Mesendoderm (in vitro differentiated cells): ENCODE measurements at regions not wholly inside any gene's neighbourhood (a gene's known extent, or its start where the extent isn't known, plus 50 kb on each side); places are given as distances from the start of the nearest gene placed in this dataset.
A peak's percentile ranks its signal among the peaks of the same experiment; 100 is the strongest.

Experiments used
- DNase-seq: peaks from one replicate; pipeline ENCODE4 v3.0.0; 2013
- H2AK5ac ChIP-seq: 2 replicates; pipeline ENCODE4 v1.6.1; 2013; ENCODE audit warnings: low read length, inconsistent platforms
- H2BK120ac ChIP-seq: 2 replicates; pipeline ENCODE4 v1.6.1; 2013; ENCODE audit warnings: low read depth, mild to moderate bottlenecking, low read length, moderate library complexity, mixed read lengths
- H2BK15ac ChIP-seq: replicated peaks from 2 replicates; pipeline ENCODE4 v1.6.1; 2013; ENCODE audit warnings: low read depth, mild to moderate bottlenecking, moderate library complexity
- H2BK5ac ChIP-seq: 2 replicates; pipeline ENCODE4 v1.6.1; 2013; ENCODE audit warnings: low read length, inconsistent platforms
- H3K18ac ChIP-seq: 2 replicates; pipeline ENCODE4 v1.6.1; 2013; ENCODE audit warnings: mild to moderate bottlenecking, low read length, mixed read lengths
- H3K23ac ChIP-seq: one replicate; pipeline ENCODE4 v1.6.1; 2013; ENCODE audit warnings: low read length
- H3K27ac ChIP-seq: 2 replicates; pipeline ENCODE4 v1.5.1; 2013; ENCODE audit warnings: low read depth, mild to moderate bottlenecking, inconsistent platforms, low read length, moderate library complexity
- H3K27me3 ChIP-seq: 2 replicates; pipeline ENCODE4 v1.6.1; 2013; ENCODE audit warnings: low read length, control low read depth, mild to moderate bottlenecking, inconsistent platforms; ENCODE audit not compliant: insufficient read depth, poor library complexity
- H3K36me3 ChIP-seq: 2 replicates; pipeline ENCODE4 v1.6.1; 2013; ENCODE audit warnings: low read length, inconsistent platforms; ENCODE audit not compliant: control insufficient read depth, insufficient read depth
- H3K4ac ChIP-seq: one replicate; pipeline ENCODE4 v1.6.1; 2013; ENCODE audit warnings: low read depth, mild to moderate bottlenecking, low read length, moderate library complexity
- H3K4me1 ChIP-seq: 2 replicates; pipeline ENCODE4 v1.6.1; 2013; ENCODE audit warnings: low read depth, low read length, inconsistent platforms; ENCODE audit not compliant: control insufficient read depth
- H3K4me2 ChIP-seq: 2 replicates; pipeline ENCODE4 v1.6.1; 2013; ENCODE audit warnings: low read length
- H3K4me3 ChIP-seq: 2 replicates; pipeline ENCODE4 v1.5.1; 2013; ENCODE audit warnings: mild to moderate bottlenecking, low read length
- H3K56ac ChIP-seq: one replicate; pipeline ENCODE4 v1.6.1; 2013; ENCODE audit warnings: low read length
- H3K79me1 ChIP-seq: 2 replicates; pipeline ENCODE4 v1.6.1; 2013; ENCODE audit warnings: low read length, inconsistent platforms
- H3K79me2 ChIP-seq: 2 replicates; pipeline ENCODE4 v1.6.1; 2013; ENCODE audit warnings: mild to moderate bottlenecking, low read length; ENCODE audit not compliant: control insufficient read depth, insufficient read depth
- H3K9ac ChIP-seq: 2 replicates; pipeline ENCODE4 v1.6.1; 2013; ENCODE audit warnings: low read length, inconsistent platforms
- H4K5ac ChIP-seq: one replicate; pipeline ENCODE4 v1.6.1; 2013; ENCODE audit warnings: low read length
- H4K8ac ChIP-seq: one replicate; pipeline ENCODE4 v1.6.1; 2013; ENCODE audit warnings: low read depth, mild to moderate bottlenecking, control low read depth, low read length, moderate library complexity
- WGBS: extraction: QIAGEN DNeasy Blood & Tissue Kit; methylation state at CpG from one replicate; pipeline ENCODE4 v1.1.7; 2013; ENCODE audit warnings: low lambda C conversion rate, missing lambda C conversion rate; ENCODE audit not compliant: insufficient coverage; ENCODE audit errors: extremely low coverage; 5-methylcytosine and 5-hydroxymethylcytosine counted together

DNA sequence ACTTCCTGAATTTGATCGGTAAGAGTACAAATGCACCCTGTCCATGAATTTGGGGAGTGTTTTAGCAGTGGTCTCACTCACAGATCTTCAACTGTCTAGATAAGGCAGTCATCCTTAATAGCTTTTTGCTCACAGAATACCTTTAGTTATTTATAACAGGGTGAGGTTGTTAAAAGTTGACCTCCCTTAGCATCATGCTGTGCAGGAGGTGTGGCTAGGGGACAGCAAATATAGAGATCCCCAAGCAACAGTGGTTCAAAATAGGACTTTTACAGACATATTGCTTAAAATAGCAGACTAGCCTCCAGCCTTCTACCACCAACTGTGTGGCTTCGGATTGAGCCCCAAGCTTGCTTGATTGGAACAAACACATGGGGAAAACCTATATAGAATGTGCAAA is 724.4 kb downstream of the TLE1 start:
- no peaks in the 10 kb centered on the region for H3K27me3 ChIP-seq
- no peak overlapping the region for H3K56ac ChIP-seq
- H3K4me3 ChIP-seq: no peak overlapping the region
- H2BK5ac ChIP-seq: no peak overlapping the region
- no peak for DNase-seq
- H2BK15ac ChIP-seq: no peak overlapping the region
- no peak overlapping the region for H2BK120ac ChIP-seq
- H3K79me1 ChIP-seq: no peaks in the 10 kb centered on the region
- no peak overlapping the region for H3K9ac ChIP-seq
- no peaks in the 10 kb centered on the region for H3K36me3 ChIP-seq
- H2AK5ac ChIP-seq: no peak overlapping the region
- no peak overlapping the region for H3K4me2 ChIP-seq
- H4K5ac ChIP-seq: no peak overlapping the region
- no peak overlapping the region for H3K23ac ChIP-seq
- no peak overlapping the region for H4K8ac ChIP-seq
- H3K4me1 ChIP-seq: no peaks in the 10 kb centered on the region
- no CpG with 5 or more reads among the region's 2 CpGs for WGBS
- no peak overlapping the region for H3K27ac ChIP-seq
- no peak overlapping the region for H3K18ac ChIP-seq
- H3K79me2 ChIP-seq: no peaks in the 10 kb centered on the region
- no peak overlapping the region for H3K4ac ChIP-seq

DNA sequence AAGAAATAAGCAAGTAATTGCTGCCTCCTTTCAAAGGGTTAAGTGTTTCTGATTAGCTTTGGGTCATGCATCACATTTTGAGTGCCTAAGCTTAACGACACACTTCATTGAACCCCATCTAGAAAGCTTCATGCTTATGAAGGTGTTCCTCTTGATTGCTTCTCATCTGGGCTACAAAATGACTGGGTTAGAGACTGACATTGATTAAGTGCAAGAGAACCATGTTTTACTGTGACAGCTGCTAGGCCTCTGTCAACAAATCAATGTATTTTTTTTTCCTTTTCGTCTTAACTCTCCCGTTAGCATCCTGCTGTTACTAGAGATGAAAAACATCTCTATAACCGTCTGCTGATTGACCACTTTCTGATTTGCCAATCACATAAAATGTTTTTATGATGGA is 725.0 kb downstream of the TLE1 start:
- H2BK15ac ChIP-seq: no peak overlapping the region
- H3K79me2 ChIP-seq: no peaks in the 10 kb centered on the region
- no peak overlapping the region for H3K18ac ChIP-seq
- no CpG with 5 or more reads among the region's 4 CpGs for WGBS
- H3K4me3 ChIP-seq: no peak overlapping the region
- H3K4ac ChIP-seq: no peak overlapping the region
- H2AK5ac ChIP-seq: no peak overlapping the region
- no peak overlapping the region for H2BK5ac ChIP-seq
- no peak overlapping the region for H3K27ac ChIP-seq
- DNase-seq: no peak
- H3K36me3 ChIP-seq: no peaks in the 10 kb centered on the region
- no peak overlapping the region for H4K5ac ChIP-seq
- no peak overlapping the region for H3K23ac ChIP-seq
- no peak overlapping the region for H2BK120ac ChIP-seq
- H3K4me1 ChIP-seq: no peaks in the 10 kb centered on the region
- no peak overlapping the region for H3K4me2 ChIP-seq
- H3K9ac ChIP-seq: no peak overlapping the region
- H3K27me3 ChIP-seq: no peaks in the 10 kb centered on the region
- H3K79me1 ChIP-seq: no peaks in the 10 kb centered on the region
- no peak overlapping the region for H3K56ac ChIP-seq
- no peak overlapping the region for H4K8ac ChIP-seq

DNA sequence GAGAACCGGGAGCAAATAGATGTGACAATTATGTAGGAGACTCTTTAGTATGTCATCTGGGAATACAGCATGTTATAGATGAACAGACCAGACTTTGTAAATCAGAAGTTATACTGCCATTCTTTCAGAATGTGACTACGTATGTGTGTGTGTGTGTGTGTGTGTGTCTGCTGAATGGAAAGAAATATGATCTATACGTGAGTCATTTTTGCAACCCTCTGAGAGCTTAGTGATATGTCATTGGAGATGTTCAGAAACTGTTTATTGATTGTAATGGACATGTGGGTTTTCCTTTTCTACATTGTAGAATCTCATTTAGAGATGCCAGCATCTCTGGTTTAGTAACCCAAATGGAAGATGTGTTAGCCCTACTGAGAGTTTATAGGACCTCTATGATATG is 731.5 kb downstream of the TLE1 start:
- Histone ChIP-seq H3K79me2 (no peaks in the 10 kb centered on the region), H3K4me1 (no peaks in the 10 kb centered on the region), H3K23ac (no peak overlapping the region), H2BK15ac (no peak overlapping the region), H3K4me3 (no peak overlapping the region), H3K4ac (peak overlapping the region; percentile 16), H2BK5ac (no peak overlapping the region), H2BK120ac (no peak overlapping the region), H3K36me3 (no peaks in the 10 kb centered on the region), H3K9ac (no peak overlapping the region), H3K56ac (no peak overlapping the region), H3K27me3 (no peaks in the 10 kb centered on the region), H3K18ac (no peak overlapping the region), H3K27ac (no peak overlapping the region), H4K8ac (no peak overlapping the region), H4K5ac (no peak overlapping the region), H3K4me2 (no peak overlapping the region), H2AK5ac (no peak overlapping the region), H3K79me1 (no peaks in the 10 kb centered on the region)
- no peak for DNase-seq
- no CpG with 5 or more reads among the region's 3 CpGs for WGBS

DNA sequence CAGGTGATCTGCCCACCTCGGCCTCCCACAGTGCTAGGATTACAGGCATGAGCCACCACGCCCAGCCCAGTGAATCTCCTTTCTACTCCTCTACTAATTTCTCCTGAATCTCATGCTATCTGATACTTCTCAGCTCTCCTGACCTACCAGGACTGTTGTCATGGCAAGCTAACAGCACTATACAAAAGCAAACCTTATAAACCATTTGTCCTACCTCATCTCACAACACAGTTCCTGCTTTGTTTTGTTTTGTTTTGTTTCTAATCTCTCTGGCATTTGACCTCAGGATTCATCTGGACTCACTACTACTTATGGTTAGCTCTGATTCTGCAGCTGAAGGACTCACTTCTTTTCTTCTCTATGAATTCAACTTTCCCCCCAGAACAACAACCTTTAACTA is 734.8 kb downstream of the TLE1 start:
- Histone ChIP-seq H3K27ac (no peak overlapping the region), H3K4ac (no peak overlapping the region), H3K79me1 (no peaks in the 10 kb centered on the region), H2BK5ac (no peak overlapping the region), H3K56ac (no peak overlapping the region), H3K18ac (no peak overlapping the region), H2BK120ac (no peak overlapping the region), H3K9ac (no peak overlapping the region), H3K4me1 (no peaks in the 10 kb centered on the region), H3K4me3 (no peak overlapping the region), H3K23ac (no peak overlapping the region), H2AK5ac (no peak overlapping the region), H4K8ac (no peak overlapping the region), H3K27me3 (no peaks in the 10 kb centered on the region), H4K5ac (no peak overlapping the region), H3K36me3 (no peaks in the 10 kb centered on the region), H3K4me2 (no peak overlapping the region), H2BK15ac (no peak overlapping the region), H3K79me2 (no peaks in the 10 kb centered on the region)
- DNase-seq: peak; percentile 27
- WGBS: no CpG with 5 or more reads among the region's 2 CpGs

DNA sequence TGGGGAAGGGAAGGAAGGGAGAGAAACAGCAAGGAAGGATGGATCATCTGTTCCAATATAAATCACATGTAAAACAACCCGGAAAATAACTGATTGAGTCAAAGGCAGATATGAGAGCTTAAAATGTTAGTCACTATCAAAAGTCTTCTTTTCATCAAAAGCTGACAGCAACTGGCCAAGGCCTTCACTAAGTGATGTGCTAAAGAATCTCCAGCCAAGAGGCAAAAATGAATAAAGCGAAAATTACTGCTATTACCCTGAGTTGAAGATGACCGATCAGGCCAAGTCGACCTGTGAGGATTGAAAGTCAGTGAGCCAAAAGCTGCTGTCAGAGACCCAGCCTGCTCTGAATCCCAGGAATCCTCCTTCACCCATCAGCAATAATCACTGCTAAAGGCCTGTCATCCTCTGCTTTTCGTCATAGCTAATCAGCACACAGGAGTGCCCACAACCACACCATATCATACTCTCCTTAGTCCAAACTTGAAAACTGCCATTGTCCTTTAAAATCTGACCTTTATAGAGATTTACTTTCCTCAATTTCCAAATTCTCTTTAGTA is 736.9 kb downstream of the TLE1 start:
- DNase-seq: peak; percentile 23
- H4K8ac ChIP-seq: no peak overlapping the region
- no peak overlapping the region for H2AK5ac ChIP-seq
- H3K56ac ChIP-seq: no peak overlapping the region
- H3K4me1 ChIP-seq: no peaks in the 10 kb centered on the region
- H3K18ac ChIP-seq: no peak overlapping the region
- no peaks in the 10 kb centered on the region for H3K27me3 ChIP-seq
- no peak overlapping the region for H4K5ac ChIP-seq
- no peak overlapping the region for H3K4me2 ChIP-seq
- no peak overlapping the region for H2BK15ac ChIP-seq
- no peaks in the 10 kb centered on the region for H3K79me1 ChIP-seq
- WGBS: no CpG with 5 or more reads among the region's 5 CpGs
- no peak overlapping the region for H2BK120ac ChIP-seq
- H3K27ac ChIP-seq: no peak overlapping the region
- H3K4me3 ChIP-seq: no peak overlapping the region
- no peak overlapping the region for H3K23ac ChIP-seq
- no peak overlapping the region for H2BK5ac ChIP-seq
- H3K36me3 ChIP-seq: no peaks in the 10 kb centered on the region
- no peaks in the 10 kb centered on the region for H3K79me2 ChIP-seq
- no peak overlapping the region for H3K9ac ChIP-seq
- no peak overlapping the region for H3K4ac ChIP-seq

DNA sequence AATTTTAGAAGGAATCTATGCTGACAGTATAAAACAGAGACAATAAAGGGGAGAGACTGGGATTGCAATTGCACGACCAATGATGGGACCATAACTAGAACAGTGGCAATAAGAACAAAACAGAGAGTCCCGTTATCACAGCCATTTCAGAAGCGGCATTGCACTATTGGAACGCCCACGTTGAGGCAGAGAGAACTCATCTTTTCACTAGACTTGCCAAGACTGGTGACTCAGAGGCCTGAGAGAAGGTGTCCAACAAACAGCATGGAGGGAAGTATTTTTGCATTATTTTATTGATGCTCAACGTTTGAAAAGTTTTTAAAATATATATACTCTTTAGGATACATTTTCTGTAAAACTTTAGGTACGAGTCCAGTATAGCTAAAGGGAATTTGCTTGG is 737.7 kb downstream of the TLE1 start:
- Histone ChIP-seq H3K27me3 (no peaks in the 10 kb centered on the region), H3K56ac (no peak overlapping the region), H3K9ac (no peak overlapping the region), H3K4me3 (no peak overlapping the region), H2BK15ac (no peak overlapping the region), H3K36me3 (no peaks in the 10 kb centered on the region), H3K4me2 (no peak overlapping the region), H2BK120ac (no peak overlapping the region), H3K79me1 (no peaks in the 10 kb centered on the region), H2AK5ac (no peak overlapping the region), H4K8ac (no peak overlapping the region), H3K79me2 (no peaks in the 10 kb centered on the region), H3K4me1 (no peaks in the 10 kb centered on the region), H2BK5ac (no peak overlapping the region), H3K23ac (no peak overlapping the region), H3K18ac (no peak overlapping the region), H3K4ac (no peak overlapping the region), H4K5ac (no peak overlapping the region), H3K27ac (no peak overlapping the region)
- WGBS: no CpG with 5 or more reads among the region's 7 CpGs
- DNase-seq: no peak
